ENCODE measurements at regions not wholly inside any gene's neighbourhood (a gene's known extent, or its start where the extent isn't known, plus 50 kb on each side); places are given as distances from the start of the nearest gene placed in this dataset.

DNA sequence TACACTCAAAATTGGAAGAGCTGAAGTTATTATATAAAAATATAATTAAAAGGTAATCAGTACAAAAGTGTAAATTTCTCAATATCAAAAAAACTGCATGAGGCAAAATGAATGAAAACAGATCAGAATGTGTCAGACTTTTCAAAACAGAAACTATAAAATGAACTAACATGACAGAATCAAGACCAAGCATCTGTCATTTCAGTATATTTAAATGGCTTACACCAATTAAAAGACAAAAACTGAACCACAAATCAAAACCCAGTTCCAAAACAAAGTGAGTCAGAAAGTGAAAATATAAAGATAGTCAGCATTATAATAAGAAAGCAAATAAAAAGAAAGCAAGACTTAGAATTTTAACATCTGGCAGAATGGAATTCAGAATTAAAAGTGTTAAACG lies 289.7 kb downstream of the UBE3D start (continued):
- TF ChIP-seq, protein P1, sequence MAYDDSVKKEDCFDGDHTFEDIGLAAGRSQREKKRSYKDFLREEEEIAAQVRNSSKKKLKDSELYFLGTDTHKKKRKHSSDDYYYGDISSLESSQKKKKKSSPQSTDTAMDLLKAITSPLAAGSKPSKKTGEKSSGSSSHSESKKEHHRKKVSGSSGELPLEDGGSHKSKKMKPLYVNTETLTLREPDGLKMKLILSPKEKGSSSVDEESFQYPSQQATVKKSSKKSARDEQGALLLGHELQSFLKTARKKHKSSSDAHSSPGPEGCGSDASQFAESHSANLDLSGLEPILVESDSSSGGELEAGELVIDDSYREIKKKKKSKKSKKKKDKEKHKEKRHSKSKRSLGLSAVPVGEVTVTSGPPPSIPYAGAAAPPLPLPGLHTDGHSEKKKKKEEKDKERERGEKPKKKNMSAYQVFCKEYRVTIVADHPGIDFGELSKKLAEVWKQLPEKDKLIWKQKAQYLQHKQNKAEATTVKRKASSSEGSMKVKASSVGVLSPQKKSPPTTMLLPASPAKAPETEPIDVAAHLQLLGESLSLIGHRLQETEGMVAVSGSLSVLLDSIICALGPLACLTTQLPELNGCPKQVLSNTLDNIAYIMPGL (CRISPR knock-in tag; IDR thresholded peaks at IDR 0.05; ENCODE audit: borderline replicate concordance) = no peak
- TF ChIP-seq MYC (IDR thresholded peaks at IDR 0.05; ENCODE audit: borderline replicate concordance, low read length) (no peak), FOXS1 (CRISPR knock-in tag; IDR thresholded peaks at IDR 0.05) (no peak)

DNA sequence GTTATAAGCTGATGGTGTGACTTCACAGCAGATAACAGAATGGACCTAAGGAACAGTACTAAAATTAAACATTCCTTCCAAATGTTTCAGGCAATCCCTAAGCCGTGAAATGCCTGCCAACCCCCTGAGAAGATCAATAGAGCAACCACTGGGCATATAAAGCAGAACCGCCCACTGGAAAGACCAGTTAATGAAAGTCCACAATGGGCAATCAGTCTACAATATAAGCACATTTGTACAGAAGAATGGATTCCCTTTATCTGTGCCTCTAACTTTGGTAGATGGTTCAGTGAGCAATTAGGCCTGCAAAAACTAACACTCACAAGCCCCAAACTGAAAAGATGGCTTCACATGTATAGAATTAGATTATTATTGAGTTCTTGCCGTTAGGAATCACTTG lies 286.6 kb downstream of the UBE3D start:
- Histone ChIP-seq H3K27ac (no peak overlapping the region), H3K4me3 (no peak overlapping the region), H3K4me2 (no peak overlapping the region), H3K9me3 (no peaks in the 10 kb centered on the region), H3K4me1 (no peaks in the 10 kb centered on the region)
- ChIA-PET CTCF (no interaction called here), POLR2A (no interaction called here)
- TF ChIP-seq NR3C1 (IDR thresholded peaks at IDR 0.05) (no peak), ATOH8 (CRISPR knock-in tag; IDR thresholded peaks at IDR 0.05; ENCODE audit: low read depth) (no peak), RAD21 (conservative IDR thresholded peaks at IDR 0.05 in 1 of 2, IDR thresholded peaks at IDR 0.05 in 1 of 2) (no peak), CHD2 (IDR thresholded peaks at IDR 0.05; ENCODE audit: low read length, partially characterized antibody) (no peak)
- TF ChIP-seq, protein P1 (CRISPR knock-in tag; IDR thresholded peaks at IDR 0.05; ENCODE audit: borderline replicate concordance) = no peak
- no peak for ATAC-seq
- no peak for DNase-seq (ENCODE audit: low read depth in 1 of 2, low spot score in 1 of 2)
- 35% methylated on average over 3 of the region's 3 CpGs for WGBS (ENCODE audit: missing lambda C conversion rate)
- no peak for FAIRE-seq

- no peaks in the 10 kb centered on the region for H3K4me1 ChIP-seq
- FAIRE-seq = no peak
- H3K9me3 ChIP-seq = no peaks in the 10 kb centered on the region
- 5% methylated on average over 1 of the region's 1 CpG for WGBS (ENCODE audit: missing lambda C conversion rate)
- TF ChIP-seq, protein P2, sequence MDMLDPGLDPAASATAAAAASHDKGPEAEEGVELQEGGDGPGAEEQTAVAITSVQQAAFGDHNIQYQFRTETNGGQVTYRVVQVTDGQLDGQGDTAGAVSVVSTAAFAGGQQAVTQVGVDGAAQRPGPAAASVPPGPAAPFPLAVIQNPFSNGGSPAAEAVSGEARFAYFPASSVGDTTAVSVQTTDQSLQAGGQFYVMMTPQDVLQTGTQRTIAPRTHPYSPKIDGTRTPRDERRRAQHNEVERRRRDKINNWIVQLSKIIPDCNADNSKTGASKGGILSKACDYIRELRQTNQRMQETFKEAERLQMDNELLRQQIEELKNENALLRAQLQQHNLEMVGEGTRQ (IDR thresholded peaks at IDR 0.05) = no peak
- TF ChIP-seq HOXB13 (CRISPR knock-in tag; IDR thresholded peaks at IDR 0.05; ENCODE audit: low read depth) (no peak), POLR2AphosphoS2 (conservative IDR thresholded peaks at IDR 0.05; ENCODE audit: low read length) (no peak), ATOH8 (CRISPR knock-in tag; IDR thresholded peaks at IDR 0.05; ENCODE audit: low read depth) (no peak), ZFP36 (IDR thresholded peaks at IDR 0.05; ENCODE audit: borderline replicate concordance, partially characterized antibody) (no peak), CEBPB (IDR thresholded peaks at IDR 0.05) (no peak), TP53 (CRISPR knock-in tag; IDR thresholded peaks at IDR 0.05) (no peak), CHD2 (IDR thresholded peaks at IDR 0.05; ENCODE audit: low read length, partially characterized antibody) (no peak)
- TF ChIP-seq, protein P3, sequence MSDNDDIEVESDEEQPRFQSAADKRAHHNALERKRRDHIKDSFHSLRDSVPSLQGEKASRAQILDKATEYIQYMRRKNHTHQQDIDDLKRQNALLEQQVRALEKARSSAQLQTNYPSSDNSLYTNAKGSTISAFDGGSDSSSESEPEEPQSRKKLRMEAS (IDR thresholded peaks at IDR 0.05) = no peak
- no peak overlapping the region for H3K4me2 ChIP-seq
- ChIA-PET POLR2A (no interaction called here), CTCF (no interaction called here)
- ATAC-seq = no peak
- DNase-seq (ENCODE audit: low read depth in 1 of 2, low spot score in 1 of 2) = no peak
- no peak overlapping the region for H3K27ac ChIP-seq
- H3K4me3 ChIP-seq = no peak overlapping the region
These were observed 285.3 kb downstream of the UBE3D start for GRCh38 chr6:82780334-82780733.
